Effector memory CD4-positive, alpha-beta T cell (primary cell): ENCODE measurements at regions not wholly inside any gene's neighbourhood (a gene's known extent, or its start where the extent isn't known, plus 50 kb on each side); places are given as distances from the start of the nearest gene placed in this dataset.

Experiments used
- DNase-seq, 3 donors: peaks; one replicate each; pipeline ENCODE4 v3.0.0-alpha.2; 2020
- H3K27ac ChIP-seq: 2 replicates; pipeline ENCODE4 v1.7.0; 2013; ENCODE audit warnings: mild to moderate bottlenecking, low read length, moderate library complexity; ENCODE audit not compliant: insufficient read depth, poor library complexity, severe bottlenecking
- H3K27me3 ChIP-seq: replicated peaks from 2 replicates; pipeline ENCODE4 v1.7.0; 2013; ENCODE audit warnings: mild to moderate bottlenecking, low read length; ENCODE audit not compliant: insufficient read depth, control insufficient read depth, poor library complexity, severe bottlenecking
- H3K36me3 ChIP-seq: 2 replicates; pipeline ENCODE4 v1.7.0; 2013; ENCODE audit warnings: mild to moderate bottlenecking, low read length, moderate library complexity; ENCODE audit not compliant: control insufficient read depth, insufficient read depth
- H3K4me1 ChIP-seq: 2 replicates; pipeline ENCODE4 v1.7.0; 2013; ENCODE audit warnings: low read length, mild to moderate bottlenecking; ENCODE audit not compliant: control insufficient read depth, insufficient read depth, poor library complexity, severe bottlenecking
- H3K4me3 ChIP-seq: 2 replicates; pipeline ENCODE4 v1.7.0; 2013; ENCODE audit warnings: low read length, low read depth, mild to moderate bottlenecking; ENCODE audit not compliant: insufficient read depth, poor library complexity, severe bottlenecking
- H3K9me3 ChIP-seq: 2 replicates; pipeline ENCODE4 v1.7.0; 2013; ENCODE audit warnings: mild to moderate bottlenecking, low read length, moderate library complexity; ENCODE audit not compliant: control insufficient read depth

DNA sequence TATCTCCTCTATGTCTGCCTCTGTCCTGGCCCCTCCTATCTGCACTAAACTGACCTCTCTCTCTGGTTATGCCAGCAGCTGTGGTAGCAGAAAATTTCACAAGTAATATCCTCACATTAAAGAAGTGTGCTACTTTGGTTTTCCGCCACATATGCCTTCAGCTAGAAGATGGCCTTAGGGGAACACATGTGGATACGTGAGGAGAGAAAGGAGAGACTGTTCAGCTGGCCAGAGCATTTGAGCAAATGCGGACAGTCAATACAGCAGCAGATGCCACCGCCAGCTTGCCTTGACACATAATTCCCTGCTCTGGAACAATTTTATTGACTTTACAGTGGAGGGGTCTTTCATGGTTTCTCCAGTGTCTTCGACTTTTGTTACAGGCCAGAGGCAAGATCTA lies 434.6 kb downstream of the TAF11L14 start:
- H3K4me1 ChIP-seq, result no peaks in the 10 kb centered on the region
- DNase-seq, result no peak
- H3K27ac ChIP-seq, result no peak overlapping the region
- no peak overlapping the region for H3K4me3 ChIP-seq
- no peaks in the 10 kb centered on the region for H3K9me3 ChIP-seq
- no peaks in the 10 kb centered on the region for H3K27me3 ChIP-seq
- H3K36me3 ChIP-seq, result no peaks in the 10 kb centered on the region

DNA sequence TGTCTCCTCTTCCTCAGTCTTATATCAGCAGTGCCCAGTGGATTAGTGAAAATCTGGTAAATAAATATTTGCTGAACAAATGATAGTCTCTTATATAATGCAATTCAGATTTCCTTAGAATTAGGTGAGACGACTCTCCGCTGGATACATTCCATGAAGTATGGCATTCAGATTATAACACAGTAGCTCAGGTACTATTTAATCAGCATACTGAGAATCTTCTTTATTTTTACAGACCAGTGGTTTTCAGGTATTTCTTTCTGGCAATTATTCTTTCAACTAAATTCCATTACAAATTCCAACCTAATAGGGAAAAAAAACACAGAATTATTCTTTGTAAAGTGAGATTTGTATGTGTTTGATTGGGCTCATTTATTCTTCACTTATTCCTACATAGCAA lies 435.5 kb downstream of the TAF11L14 start:
- Histone ChIP-seq H3K9me3 (no peaks in the 10 kb centered on the region), H3K27ac (no peak overlapping the region), H3K4me1 (no peaks in the 10 kb centered on the region), H3K4me3 (no peak overlapping the region), H3K27me3 (no peaks in the 10 kb centered on the region), H3K36me3 (no peaks in the 10 kb centered on the region)
- no peak for DNase-seq

DNA sequence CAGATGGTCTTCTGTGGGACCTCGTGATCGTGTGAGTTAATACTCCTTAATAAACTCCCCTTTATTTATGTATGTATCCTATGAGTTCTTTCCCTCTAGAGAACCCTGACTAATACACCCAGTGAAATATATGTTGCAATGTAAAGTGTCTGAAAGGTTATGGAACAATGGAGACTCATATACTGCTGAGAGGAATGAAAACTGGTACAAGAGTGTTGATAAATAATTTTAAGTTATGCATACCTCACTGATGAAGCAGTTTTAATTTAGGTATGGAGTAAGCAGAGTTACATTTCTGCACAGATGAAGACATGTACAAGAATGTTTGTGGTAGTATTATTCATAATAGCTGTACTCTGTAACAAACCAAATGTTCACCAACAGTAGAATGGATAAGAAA lies 438.3 kb downstream of the TAF11L14 start:
- DNase-seq, result no peak
- Histone ChIP-seq H3K4me3 (no peak overlapping the region), H3K4me1 (no peaks in the 10 kb centered on the region), H3K36me3 (no peaks in the 10 kb centered on the region), H3K27ac (no peak overlapping the region), H3K27me3 (no peaks in the 10 kb centered on the region), H3K9me3 (no peaks in the 10 kb centered on the region)

DNA sequence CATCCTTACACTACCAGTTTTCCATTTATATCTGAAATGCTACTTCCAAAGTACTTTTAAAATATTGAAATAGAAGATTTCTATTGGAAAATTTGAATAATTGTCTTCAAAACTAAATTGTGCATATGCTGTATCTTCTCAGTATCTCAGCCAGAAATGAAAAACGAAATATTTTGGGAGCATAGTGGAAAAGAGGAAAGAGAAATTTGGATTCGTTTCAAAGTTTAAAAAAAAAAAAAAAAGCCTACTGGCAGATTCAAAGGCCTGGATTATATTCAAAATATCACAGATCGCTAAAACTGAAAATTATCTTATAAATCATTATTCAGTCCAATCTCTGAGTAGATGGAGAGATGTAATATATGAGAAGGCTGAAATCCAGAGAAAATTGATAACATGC lies 440.7 kb downstream of the TAF11L14 start:
- Histone ChIP-seq H3K4me3 (no peak overlapping the region), H3K4me1 (no peaks in the 10 kb centered on the region), H3K27me3 (no peaks in the 10 kb centered on the region), H3K36me3 (no peaks in the 10 kb centered on the region), H3K27ac (no peak overlapping the region), H3K9me3 (no peaks in the 10 kb centered on the region)
- no peak for DNase-seq

DNA sequence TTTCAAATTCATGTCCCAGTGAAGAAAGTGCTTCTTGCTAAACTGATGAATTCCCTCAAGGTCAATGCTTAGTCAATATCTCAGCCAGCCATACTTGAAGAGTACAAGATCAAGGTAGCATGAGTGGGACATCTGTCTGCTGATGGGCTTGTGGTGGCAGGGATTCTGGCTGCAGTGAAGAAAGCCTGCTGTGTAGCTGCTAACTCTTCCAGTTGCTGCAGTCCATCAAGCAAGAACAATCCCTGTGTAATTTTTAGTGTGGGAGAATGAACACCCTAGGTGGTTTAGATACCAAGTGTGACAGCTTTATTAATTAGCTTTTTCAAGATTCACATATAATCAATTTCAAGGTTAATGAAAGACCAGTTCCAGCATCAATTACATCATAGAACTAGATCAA lies 443.9 kb downstream of the TAF11L14 start:
- no peaks in the 10 kb centered on the region for H3K4me1 ChIP-seq
- no peaks in the 10 kb centered on the region for H3K36me3 ChIP-seq
- no peaks in the 10 kb centered on the region for H3K9me3 ChIP-seq
- no peak for DNase-seq
- no peaks in the 10 kb centered on the region for H3K27me3 ChIP-seq
- H3K4me3 ChIP-seq, result no peak overlapping the region
- H3K27ac ChIP-seq, result no peak overlapping the region

DNA sequence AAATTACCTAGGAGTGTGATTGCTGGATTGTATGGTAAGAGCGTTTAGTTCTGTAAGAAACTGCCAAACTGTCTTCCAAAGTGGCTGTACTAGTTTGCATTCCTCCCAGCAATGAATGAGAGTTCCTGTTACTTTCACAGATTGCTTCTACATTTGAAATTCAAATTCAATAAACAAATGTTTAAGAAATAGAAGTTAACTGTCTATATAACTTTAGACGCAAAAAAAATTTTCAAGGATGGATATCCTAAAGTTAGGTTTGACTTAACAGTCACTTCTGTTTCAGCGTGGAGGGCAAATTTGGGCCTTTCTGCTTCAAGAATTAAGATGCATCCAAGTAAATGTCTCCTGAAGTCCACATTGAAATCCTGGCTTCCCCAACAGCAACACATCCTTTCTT lies 445.6 kb downstream of the TAF11L14 start:
- no peak for DNase-seq
- H3K36me3 ChIP-seq, result no peaks in the 10 kb centered on the region
- H3K27ac ChIP-seq, result no peak overlapping the region
- H3K9me3 ChIP-seq, result no peaks in the 10 kb centered on the region
- no peaks in the 10 kb centered on the region for H3K27me3 ChIP-seq
- no peaks in the 10 kb centered on the region for H3K4me1 ChIP-seq
- H3K4me3 ChIP-seq, result no peak overlapping the region

GRCh38 chr5:18088020-18088579 lies 453.8 kb downstream of the TAF11L14 start:
- Histone ChIP-seq H3K36me3 (no peaks in the 10 kb centered on the region), H3K4me1 (no peaks in the 10 kb centered on the region), H3K4me3 (no peak overlapping the region), H3K27ac (no peak overlapping the region), H3K27me3 (no peaks in the 10 kb centered on the region), H3K9me3 (no peaks in the 10 kb centered on the region)
- no peak for DNase-seq

DNA sequence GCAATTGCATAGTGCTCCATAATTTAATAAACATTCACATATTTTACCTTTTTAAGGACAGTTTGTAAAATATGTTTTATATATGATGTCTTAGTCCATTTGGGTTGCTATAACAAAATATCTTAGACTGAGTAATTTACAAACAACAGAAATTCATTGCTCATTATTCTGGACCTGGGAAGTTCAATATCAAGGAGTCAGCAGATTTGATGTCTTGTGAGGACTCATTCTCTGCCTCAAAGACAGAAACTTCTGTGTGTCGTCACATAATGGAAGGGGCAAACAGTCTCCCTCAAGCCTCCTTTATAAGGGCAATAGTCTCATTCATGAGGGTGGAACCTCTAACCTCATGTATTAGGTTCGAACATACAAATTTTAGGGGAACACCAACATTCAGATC lies 455.9 kb downstream of the TAF11L14 start:
- Histone ChIP-seq H3K27me3 (no peaks in the 10 kb centered on the region), H3K4me3 (no peak overlapping the region), H3K4me1 (no peaks in the 10 kb centered on the region), H3K27ac (no peak overlapping the region), H3K36me3 (no peaks in the 10 kb centered on the region), H3K9me3 (no peaks in the 10 kb centered on the region)
- DNase-seq, result no peak

DNA sequence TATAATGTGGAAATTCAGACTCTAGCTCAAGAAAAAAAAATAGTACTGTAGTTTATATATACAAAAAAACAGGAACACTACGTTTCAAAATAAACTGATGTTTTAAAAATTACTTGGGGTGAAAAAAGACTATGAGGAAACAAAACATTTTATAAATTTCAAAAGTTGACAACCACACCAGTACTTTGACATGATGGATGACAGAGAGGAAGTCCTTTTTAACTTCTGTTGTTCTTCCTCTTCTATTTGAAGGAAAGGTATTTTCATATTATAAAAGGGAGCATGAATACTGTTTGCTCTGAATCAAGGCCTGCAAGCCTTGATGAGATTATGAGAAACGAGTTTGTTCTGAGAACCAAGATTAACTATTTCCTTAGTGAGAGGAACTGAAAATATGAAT lies 456.9 kb downstream of the TAF11L14 start:
- Histone ChIP-seq H3K4me3 (no peak overlapping the region), H3K4me1 (no peaks in the 10 kb centered on the region), H3K27ac (no peak overlapping the region), H3K27me3 (no peaks in the 10 kb centered on the region), H3K36me3 (no peaks in the 10 kb centered on the region), H3K9me3 (no peaks in the 10 kb centered on the region)
- DNase-seq, result no peak

DNA sequence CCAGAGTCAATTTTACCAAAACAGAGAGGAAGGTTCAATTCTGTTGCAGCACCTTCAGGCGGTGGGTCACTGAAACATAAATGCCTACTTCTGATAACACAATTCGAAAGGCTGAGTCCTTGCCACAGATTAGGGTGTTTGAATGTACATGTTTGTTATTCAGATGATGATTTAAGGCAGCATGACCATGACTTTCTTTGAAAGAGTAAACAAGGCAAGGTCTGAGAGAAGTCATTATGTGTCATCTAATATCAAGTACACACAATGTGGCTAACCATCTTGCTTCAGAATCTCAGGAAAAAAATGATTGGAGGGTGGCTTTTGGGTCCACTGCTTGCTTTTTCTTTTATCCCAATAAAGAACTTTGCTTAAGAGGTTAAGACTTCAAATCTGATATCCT lies 457.5 kb downstream of the TAF11L14 start:
- H3K9me3 ChIP-seq, result no peaks in the 10 kb centered on the region
- H3K27me3 ChIP-seq, result no peaks in the 10 kb centered on the region
- H3K4me3 ChIP-seq, result no peak overlapping the region
- H3K36me3 ChIP-seq, result no peaks in the 10 kb centered on the region
- no peak for DNase-seq
- H3K4me1 ChIP-seq, result no peaks in the 10 kb centered on the region
- H3K27ac ChIP-seq, result no peak overlapping the region

DNA sequence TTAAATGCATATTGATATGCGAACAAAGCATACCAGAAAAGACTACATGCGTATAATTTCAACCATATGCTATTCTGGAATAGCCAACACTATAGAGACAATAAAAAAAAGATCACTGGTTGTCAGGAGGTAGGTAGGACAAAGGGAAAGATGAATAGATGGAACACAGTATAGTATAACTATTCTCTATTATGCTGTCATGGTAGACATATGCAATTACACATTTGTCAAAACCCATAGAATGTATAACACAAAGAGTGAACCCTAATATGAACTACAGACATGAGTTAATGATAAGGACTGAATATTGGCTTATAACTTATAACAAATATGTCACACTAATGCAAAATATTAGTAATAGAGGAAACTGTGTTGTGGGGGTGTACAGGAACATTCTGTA lies 460.8 kb downstream of the TAF11L14 start:
- Histone ChIP-seq H3K27ac (no peak overlapping the region), H3K36me3 (no peaks in the 10 kb centered on the region), H3K4me3 (no peak overlapping the region), H3K27me3 (no peaks in the 10 kb centered on the region), H3K9me3 (no peaks in the 10 kb centered on the region), H3K4me1 (no peaks in the 10 kb centered on the region)
- no peak for DNase-seq
